ENCODE measurements at regions not wholly inside any gene's neighbourhood (a gene's known extent, or its start where the extent isn't known, plus 50 kb on each side); places are given as distances from the start of the nearest gene placed in this dataset.
"Not testable (repeated sequence)": the region's sequence is repeated elsewhere in the genome, so short reads cannot be mapped to it uniquely, and the experiment has no call there.

DNA sequence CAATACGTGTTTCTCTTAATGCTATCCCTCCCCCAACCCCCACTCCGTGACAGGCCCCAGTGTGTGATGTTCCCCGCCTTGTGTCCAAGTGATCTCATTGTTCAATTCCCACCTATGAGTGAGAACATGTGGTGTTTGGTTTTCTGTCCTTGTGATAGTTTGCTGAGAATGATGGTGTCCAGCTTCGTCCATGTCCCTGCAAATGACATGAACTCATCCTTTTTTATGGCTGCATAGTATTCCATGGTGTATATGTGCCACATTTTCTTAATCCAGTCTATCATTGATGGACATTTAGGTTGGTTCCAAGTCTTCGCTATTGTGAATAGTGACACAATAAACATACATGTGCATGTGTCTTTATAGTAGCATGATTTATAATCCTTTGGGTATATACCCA is 52.5 kb downstream of the KIAA0408 start:
- POLR2A ChIA-PET; CTCF ChIA-PET; H3K27ac ChIP-seq; DNase-seq (ENCODE audit: low read depth in 1 of 2, low spot score in 1 of 2); ATAC-seq; FAIRE-seq; H3K4me2 ChIP-seq; H3K4me1 ChIP-seq; H3K9me3 ChIP-seq; H3K4me3 ChIP-seq: not testable (repeated sequence)
- WGBS (ENCODE audit: missing lambda C conversion rate) = 53% methylated on average over 5 of the region's 5 CpGs

DNA sequence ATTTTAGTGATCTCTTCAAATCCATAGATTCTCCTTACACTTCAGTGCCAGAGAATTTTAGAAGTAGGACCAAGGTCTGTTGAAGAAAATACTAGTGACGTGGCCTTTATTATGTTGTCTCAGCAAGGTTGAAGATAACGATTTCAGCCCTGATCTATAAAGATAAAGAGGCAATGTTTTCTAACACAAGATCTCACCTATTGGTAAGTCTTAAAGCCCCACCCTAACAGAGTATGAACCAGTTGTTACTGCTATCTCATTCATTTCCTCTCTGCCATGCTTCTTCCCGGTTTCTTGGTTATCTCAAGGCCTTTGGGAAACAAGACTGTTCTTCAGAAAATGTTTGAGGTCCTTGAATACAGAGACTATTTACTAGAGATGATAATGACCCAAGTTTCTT is 53.1 kb downstream of the KIAA0408 start:
- POLR2A ChIA-PET = no interaction called here
- no peak for FAIRE-seq

DNA sequence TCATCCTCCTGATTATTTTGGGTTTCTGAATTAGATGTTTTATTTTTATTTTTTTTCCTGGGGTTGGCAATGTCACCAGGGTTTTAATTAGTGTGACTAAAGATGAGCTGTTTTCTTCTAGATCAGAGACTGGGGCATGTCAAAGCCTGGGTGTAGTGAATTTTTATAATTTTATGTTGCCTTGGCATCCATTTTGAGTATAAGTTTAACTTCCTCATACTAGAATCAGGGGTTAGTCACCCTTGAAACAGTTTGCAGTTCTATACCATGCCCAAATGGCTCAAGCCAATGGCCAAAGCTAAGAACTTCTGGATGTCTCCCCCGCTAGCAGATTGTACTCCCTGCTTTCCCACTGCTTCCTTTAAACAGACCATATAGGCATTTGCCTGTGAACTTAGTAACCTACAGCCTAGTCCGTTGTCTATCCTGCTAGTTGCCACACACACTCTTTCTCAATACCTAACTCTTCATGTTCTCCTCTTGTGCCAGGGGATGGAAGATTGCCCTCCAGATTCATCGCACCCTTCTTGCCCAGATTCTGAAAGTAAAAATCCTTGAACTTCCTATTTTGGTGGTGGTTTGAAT is 54.5 kb downstream of the KIAA0408 start:
- DNase-seq (ENCODE audit: low read depth in 1 of 2, low spot score in 1 of 2) (no peak), ATAC-seq (no peak), FAIRE-seq (no peak)
- WGBS (ENCODE audit: missing lambda C conversion rate) = 51% methylated on average over 3 of the region's 3 CpGs
- Histone ChIP-seq H3K4me3 (no peak overlapping the region), H3K4me2 (no peak overlapping the region), H3K9me3 (no peaks in the 10 kb centered on the region), H3K27ac (no peak overlapping the region), H3K4me1 (no peaks in the 10 kb centered on the region)
- no peak for TF ChIP-seq MYC (IDR thresholded peaks at IDR 0.05; ENCODE audit: borderline replicate concordance, low read length)
- TF ChIP-seq, protein P1, sequence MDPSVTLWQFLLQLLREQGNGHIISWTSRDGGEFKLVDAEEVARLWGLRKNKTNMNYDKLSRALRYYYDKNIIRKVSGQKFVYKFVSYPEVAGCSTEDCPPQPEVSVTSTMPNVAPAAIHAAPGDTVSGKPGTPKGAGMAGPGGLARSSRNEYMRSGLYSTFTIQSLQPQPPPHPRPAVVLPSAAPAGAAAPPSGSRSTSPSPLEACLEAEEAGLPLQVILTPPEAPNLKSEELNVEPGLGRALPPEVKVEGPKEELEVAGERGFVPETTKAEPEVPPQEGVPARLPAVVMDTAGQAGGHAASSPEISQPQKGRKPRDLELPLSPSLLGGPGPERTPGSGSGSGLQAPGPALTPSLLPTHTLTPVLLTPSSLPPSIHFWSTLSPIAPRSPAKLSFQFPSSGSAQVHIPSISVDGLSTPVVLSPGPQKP (IDR thresholded peaks at IDR 0.05; ENCODE audit: low read depth, low read length) = no peak
- TF ChIP-seq CHD2 (IDR thresholded peaks at IDR 0.05; ENCODE audit: low read length, partially characterized antibody) = no peak
- no peak for TF ChIP-seq ESRRA (IDR thresholded peaks at IDR 0.05; ENCODE audit: borderline replicate concordance, low read length)
- TF ChIP-seq, protein P2, sequence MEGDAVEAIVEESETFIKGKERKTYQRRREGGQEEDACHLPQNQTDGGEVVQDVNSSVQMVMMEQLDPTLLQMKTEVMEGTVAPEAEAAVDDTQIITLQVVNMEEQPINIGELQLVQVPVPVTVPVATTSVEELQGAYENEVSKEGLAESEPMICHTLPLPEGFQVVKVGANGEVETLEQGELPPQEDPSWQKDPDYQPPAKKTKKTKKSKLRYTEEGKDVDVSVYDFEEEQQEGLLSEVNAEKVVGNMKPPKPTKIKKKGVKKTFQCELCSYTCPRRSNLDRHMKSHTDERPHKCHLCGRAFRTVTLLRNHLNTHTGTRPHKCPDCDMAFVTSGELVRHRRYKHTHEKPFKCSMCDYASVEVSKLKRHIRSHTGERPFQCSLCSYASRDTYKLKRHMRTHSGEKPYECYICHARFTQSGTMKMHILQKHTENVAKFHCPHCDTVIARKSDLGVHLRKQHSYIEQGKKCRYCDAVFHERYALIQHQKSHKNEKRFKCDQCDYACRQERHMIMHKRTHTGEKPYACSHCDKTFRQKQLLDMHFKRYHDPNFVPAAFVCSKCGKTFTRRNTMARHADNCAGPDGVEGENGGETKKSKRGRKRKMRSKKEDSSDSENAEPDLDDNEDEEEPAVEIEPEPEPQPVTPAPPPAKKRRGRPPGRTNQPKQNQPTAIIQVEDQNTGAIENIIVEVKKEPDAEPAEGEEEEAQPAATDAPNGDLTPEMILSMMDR (IDR thresholded peaks at IDR 0.05) = no peak
- TF ChIP-seq RCOR1 (IDR thresholded peaks at IDR 0.05; ENCODE audit: low read depth, low read length) = no peak
- TF ChIP-seq PHF8 (IDR thresholded peaks at IDR 0.05; ENCODE audit: borderline replicate concordance, low read depth) = no peak
- TF ChIP-seq RARB (CRISPR knock-in tag; IDR thresholded peaks at IDR 0.05) = no peak
- TF ChIP-seq EHMT2 (IDR thresholded peaks at IDR 0.05; ENCODE audit: low read depth) = no peak
- ChIA-PET CTCF (no interaction called here), POLR2A (no interaction called here)

More for the DNA sequence above, 53.1 kb downstream of the KIAA0408 start:
- Histone ChIP-seq H3K4me2 (no peak overlapping the region), H3K4me3 (no peak overlapping the region), H3K9me3 (no peaks in the 10 kb centered on the region), H3K4me1 (no peaks in the 10 kb centered on the region), H3K27ac (no peak overlapping the region)
- ATAC-seq = no peak
- DNase-seq (ENCODE audit: low read depth in 1 of 2, low spot score in 1 of 2) = no peak
- WGBS (ENCODE audit: missing lambda C conversion rate) = 84% methylated on average over 3 of the region's 3 CpGs
- CTCF ChIA-PET = no interaction called here
- no peak for TF ChIP-seq EP300 (IDR thresholded peaks at IDR 0.05)
- TF ChIP-seq BHLHE40 (IDR thresholded peaks at IDR 0.05; ENCODE audit: low read depth, low read length) = no peak
- TF ChIP-seq HOXB13 (CRISPR knock-in tag; IDR thresholded peaks at IDR 0.05; ENCODE audit: low read depth) = no peak
- TF ChIP-seq RAD21 (conservative IDR thresholded peaks at IDR 0.05 in 1 of 2, IDR thresholded peaks at IDR 0.05 in 1 of 2) = no peak
- no peak for TF ChIP-seq HDAC2 (IDR thresholded peaks at IDR 0.05)
- TF ChIP-seq, protein P3, sequence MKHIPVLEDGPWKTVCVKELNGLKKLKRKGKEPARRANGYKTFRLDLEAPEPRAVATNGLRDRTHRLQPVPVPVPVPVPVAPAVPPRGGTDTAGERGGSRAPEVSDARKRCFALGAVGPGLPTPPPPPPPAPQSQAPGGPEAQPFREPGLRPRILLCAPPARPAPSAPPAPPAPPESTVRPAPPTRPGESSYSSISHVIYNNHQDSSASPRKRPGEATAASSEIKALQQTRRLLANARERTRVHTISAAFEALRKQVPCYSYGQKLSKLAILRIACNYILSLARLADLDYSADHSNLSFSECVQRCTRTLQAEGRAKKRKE (CRISPR knock-in tag; IDR thresholded peaks at IDR 0.05; ENCODE audit: low read depth) = no peak
- no peak for TF ChIP-seq SREBF2 (IDR thresholded peaks at IDR 0.05)
- TF ChIP-seq JUN (IDR thresholded peaks at IDR 0.05) = no peak
- TF ChIP-seq ZSCAN20 (CRISPR knock-in tag; IDR thresholded peaks at IDR 0.05) = no peak
- no peak for TF ChIP-seq ESRRA (IDR thresholded peaks at IDR 0.05; ENCODE audit: borderline replicate concordance, low read length)
- no peak for TF ChIP-seq ZNF302 (CRISPR knock-in tag; IDR thresholded peaks at IDR 0.05)
- TF ChIP-seq HOXA7 (CRISPR knock-in tag; IDR thresholded peaks at IDR 0.05) = no peak
- TF ChIP-seq MAFK (IDR thresholded peaks at IDR 0.05; ENCODE audit: partially characterized antibody) = no peak
- TF ChIP-seq NPAS2 (CRISPR knock-in tag; IDR thresholded peaks at IDR 0.05; ENCODE audit: borderline replicate concordance) = no peak
- no peak for TF ChIP-seq FOSB (CRISPR knock-in tag; IDR thresholded peaks at IDR 0.05)
- no peak for TF ChIP-seq NR3C1 (IDR thresholded peaks at IDR 0.05)
- no peak for TF ChIP-seq MAZ (IDR thresholded peaks at IDR 0.05; ENCODE audit: borderline replicate concordance, low read depth, low read length)
- TF ChIP-seq, protein P4, sequence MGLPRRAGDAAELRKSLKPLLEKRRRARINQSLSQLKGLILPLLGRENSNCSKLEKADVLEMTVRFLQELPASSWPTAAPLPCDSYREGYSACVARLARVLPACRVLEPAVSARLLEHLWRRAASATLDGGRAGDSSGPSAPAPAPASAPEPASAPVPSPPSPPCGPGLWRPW (IDR thresholded peaks at IDR 0.05) = no peak
- no peak for TF ChIP-seq ZFP36 (IDR thresholded peaks at IDR 0.05; ENCODE audit: borderline replicate concordance, partially characterized antibody)

Data from A549 (cell line).